Left renal pelvis (tissue), 4 donors: ENCODE measurements at regions not wholly inside any gene's neighbourhood (a gene's known extent, or its start where the extent isn't known, plus 50 kb on each side); places are given as distances from the start of the nearest gene placed in this dataset.

Experiments used
- DNase-seq, 4 donors: peaks; one replicate each; pipeline ENCODE4 v3.0.0-alpha.2; 2013; ENCODE audit warnings: low read depth in 4 of 4, low spot score in 3 of 4

DNA sequence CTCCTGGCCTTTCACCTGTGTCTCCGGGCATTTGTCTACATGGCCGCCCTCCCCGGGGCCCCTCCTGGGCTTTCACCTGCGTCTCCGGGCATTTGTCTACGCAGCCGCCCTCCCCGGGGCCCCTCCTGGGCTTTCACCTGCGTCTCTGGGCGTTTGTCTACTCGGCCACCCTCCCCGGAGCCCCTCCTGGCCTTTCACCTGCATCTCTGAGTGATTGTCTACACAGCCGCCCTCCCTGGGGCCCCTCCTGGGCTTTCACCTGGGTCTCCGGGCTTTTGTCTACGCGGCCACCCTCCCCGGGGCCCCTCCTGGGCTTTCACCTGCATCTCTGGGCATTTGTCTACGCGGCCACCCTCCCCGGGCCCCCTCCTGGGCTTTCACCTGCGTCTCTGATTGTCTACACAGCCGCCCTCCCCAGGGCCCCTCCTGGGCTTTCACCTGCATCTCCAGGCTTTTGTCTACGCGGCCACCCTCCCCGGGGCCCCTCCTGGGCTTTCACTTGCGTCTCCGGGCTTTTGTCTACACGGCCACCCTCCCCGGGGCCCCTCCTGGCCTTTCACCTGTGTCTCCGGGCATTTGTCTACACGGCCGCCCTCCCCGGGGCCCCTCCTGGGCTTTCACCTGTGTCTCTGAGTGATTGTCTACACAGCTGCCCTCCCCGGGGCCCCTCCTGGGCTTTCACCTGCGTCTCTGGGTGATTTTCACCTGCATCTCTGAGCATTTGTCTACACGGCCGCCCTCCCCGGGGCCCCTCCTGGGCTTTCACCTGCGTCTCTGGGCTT is 68.0 kb upstream of the GALNT9 start:
- no peak for DNase-seq

GRCh38 chr12:132396657-132397056 is 67.3 kb upstream of the GALNT9 start:
- DNase-seq = no peak

DNA sequence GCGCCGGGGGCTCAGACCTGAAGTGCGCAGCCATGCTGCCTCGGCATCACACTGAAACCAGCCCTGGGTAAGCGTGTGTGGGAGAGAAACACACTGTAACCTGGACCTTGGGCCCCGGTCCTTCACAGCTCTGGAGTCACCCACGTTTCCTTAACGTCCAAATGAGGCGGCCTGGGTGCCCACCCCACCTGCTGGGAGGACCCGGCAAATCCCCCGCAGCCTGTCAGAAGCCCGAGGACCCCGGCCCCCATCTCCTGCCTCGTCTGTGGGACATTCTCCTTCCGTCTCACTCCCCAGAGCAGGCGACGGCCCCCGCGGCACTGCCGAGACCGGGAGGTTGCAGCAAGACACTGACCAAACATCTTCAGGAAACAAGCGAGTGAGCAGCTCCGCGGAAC is 66.5 kb upstream of the GALNT9 start:
- DNase-seq = no peak

- no peak for DNase-seq
Measured at GRCh38 chr12:132395192-132395907, 66.0 kb upstream of the GALNT9 start.

DNA sequence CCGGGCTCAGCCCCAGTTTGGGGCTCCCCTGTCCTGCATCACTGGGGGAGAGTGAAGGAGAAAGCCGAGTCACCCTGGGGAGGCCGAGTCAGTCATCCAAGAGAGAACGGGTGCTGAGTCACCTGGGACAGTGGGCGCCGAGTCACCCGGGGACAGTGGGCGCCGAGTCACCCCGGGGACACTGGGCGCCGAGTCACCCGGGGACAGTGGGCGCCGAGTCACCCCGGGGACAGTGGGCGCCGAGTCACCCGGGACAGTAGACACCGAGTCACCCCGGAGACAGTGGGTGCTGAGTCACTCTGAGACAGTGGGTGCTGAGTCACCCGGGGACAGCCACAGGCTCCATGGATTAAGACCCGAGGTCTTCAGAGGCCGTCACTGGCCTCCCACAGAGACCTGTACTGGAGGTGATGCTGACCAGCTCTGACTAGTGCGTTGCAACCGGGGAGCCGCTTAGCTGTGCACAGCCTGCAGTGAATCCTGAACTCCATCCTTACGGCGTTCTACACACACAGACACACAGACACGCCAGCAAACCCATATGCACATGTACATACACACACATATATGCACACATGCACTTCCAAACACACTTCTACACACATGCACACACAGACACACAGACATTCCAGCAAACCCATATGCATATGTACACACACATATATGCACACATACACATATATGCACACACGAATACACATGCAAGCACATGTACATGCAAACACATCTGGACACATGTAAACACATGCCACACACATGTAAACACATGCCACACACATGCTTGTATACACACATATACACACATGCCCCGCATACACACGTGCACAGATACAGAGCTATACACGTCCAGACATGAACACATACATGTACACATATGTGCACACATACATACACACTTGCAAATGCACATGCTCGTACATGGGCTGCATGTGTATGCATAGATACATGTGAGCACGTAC is 64.9 kb upstream of the GALNT9 start:
- DNase-seq = no peak

- no peak for DNase-seq
Measured at GRCh38 chr12:132393245-132393795, 63.9 kb upstream of the GALNT9 start.

DNA sequence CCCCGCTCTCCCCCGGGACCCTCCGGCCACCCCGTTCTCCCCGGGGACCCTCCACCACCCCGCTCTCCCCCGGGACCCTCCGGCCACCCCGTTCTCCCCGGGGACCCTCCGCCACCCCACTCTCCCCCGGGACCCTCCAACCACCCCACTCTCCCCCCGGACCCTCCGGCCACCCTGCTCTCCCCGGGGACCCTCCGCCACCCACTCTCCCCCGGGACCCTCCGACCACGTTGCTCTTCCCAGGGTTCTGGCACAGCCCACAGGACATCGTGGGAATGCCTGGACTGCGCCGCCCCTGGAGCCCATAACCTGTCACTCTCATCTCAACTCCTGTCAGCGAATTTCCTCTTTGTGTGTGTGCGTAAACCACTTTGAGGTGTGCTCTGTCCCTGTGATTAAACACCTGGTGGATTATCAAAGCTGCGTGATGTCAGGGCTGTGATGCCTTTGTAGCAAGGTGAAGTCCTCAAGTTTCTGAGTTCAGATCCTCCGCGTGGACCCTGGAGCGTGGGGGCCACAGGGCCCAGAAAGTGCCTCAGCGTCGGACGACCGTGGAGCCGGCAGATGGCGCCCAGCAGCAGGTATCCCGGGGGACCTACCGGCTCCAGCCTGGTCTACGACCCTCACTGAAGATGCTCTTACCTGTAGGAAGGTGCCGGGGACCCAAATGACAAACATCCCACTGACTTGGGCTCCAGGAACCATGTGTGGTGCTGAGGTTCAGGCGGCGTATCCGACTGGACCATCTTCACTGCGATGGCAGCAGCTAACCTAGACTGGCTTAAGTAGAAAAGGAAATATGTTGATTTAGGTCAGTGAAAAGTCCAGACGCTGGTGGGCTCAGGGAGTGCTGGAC is 63.2 kb upstream of the GALNT9 start:
- DNase-seq = no peak

- DNase-seq = no peak
Measured at GRCh38 chr12:132391326-132392041, 62.1 kb upstream of the GALNT9 start.

DNA sequence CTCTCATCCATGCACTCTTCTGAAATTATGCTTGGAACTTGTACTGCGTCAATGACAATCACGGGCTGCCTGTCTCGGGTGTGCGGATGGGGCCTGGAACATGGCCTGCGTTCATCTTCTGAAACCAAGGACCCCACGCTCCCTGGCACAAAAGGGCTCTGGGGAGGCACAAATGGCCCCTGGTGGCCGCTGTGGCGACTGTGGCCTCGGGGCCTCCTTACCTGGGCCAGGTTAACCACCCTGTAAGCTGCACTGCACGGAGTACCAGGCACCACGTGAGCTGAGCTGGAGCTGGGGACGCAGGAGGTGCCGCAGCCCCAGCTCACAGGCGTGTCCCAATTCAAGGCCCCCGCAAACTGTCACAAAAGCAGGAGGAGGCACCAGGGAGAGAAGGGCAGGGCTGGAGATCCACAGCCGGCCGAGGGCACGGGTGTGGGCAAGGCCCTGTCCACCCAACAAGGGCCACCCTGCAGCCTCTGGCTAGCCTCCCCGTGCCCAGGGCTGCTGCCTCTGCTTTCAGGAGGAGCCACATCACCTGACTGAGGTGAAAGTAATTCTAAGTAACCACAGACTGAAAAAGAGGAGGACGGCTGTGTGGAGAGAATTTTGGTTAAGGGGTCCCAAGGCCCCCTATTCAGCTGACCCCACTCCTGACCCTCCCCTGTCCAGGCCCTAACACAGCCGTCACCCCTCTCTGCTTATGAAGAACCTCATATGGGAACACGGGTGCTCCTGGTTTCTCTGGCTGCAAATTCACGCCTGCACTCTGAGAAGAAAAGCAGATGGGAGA is 61.1 kb upstream of the GALNT9 start:
- DNase-seq = no peak

GRCh38 chr12:132389526-132390286 is 60.3 kb upstream of the GALNT9 start:
- no peak for DNase-seq

DNA sequence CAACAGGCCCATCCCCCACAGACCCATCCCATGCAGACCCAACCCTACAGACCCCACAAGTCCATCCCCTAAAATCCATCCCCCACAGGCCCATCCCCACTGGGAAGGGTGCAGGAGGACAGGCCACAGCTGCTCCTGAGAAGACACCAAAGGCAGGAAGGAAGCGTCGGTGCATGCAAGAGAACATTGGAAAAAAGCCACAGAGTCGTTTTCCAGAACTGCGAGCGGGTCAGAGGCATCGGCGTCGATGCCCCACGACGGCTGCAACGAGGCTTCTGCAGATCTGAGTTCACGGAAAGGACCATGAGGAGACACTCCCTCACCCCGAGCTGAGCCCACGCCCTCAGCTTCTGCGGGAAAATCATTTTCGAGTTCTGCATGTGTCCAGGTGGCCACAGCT is 59.6 kb upstream of the GALNT9 start:
- no peak for DNase-seq

- no peak for DNase-seq
Measured at GRCh38 chr12:132388379-132389015, 59.1 kb upstream of the GALNT9 start.

- no peak for DNase-seq
Measured at GRCh38 chr12:132386926-132387497, 57.6 kb upstream of the GALNT9 start.

DNA sequence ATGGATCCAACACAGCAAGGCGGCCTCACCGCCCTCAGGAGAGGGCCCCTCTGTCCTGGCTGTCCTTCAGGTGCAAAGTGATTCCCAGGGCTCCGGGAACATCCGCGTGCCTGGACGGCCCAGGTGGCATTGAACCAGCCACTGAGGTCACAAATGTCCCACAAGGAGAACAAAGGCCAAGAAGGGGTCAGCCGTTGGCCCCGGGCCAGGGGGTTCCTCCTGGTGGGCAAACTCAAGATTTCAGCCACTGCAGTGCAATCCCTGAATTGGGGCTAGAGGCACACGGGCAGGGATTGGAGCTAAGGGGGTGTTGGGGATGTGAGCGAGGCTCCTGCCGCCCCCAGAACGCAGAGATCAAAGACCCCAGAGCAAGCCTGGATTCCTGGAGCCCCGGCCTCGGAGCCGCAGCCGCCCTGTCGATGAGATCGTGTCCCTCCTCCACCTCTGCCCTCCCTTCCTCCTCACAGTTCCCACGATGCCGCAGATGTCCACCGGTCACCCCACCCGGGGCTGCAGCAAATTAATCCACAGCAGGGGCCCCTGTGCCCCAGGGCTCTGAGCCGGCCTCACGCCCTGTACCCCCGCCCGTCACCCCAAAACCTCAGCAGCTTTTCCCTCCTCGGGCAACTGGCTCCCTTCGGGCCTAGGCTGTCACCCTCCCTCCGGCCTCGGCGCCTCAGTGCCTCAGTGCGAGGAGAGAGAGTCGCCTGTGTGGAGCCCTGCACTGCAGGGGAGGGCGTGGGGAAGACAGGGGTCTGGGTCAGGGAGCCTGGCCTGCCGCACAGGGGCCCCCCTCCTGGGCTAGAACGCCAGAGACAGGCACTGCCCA is 56.7 kb upstream of the GALNT9 start:
- no peak for DNase-seq

- no peak for DNase-seq
Measured at GRCh38 chr12:132384916-132385774, 55.8 kb upstream of the GALNT9 start.
